A673 (cell line): ENCODE measurements at regions not wholly inside any gene's neighbourhood (a gene's known extent, or its start where the extent isn't known, plus 50 kb on each side); places are given as distances from the start of the nearest gene placed in this dataset.

Experiments used
- BruUV-seq: library from RNA; stranded (reverse); fragments of 400-500 nt; replicated peaks from 2 replicates; lab custom pipeline; 2021; lab: Mats Ljungman, UMichigan
- CTCF ChIA-PET: fragments of 300-600 bp; sonication (Branson Sonifier 250); formaldehyde crosslinking; loops from one replicate; lab custom pipeline; 2022; ENCODE audit warnings: antibody characterized with exemption; lab: Charles Lee
- POLR2A ChIA-PET: fragments of 300-600 bp; sonication (Branson Sonifier 250); formaldehyde crosslinking; loops from one replicate; lab custom pipeline; 2022; ENCODE audit warnings: antibody characterized with exemption; ENCODE audit not compliant: low non-redundant PET; lab: Charles Lee
- DNase-seq: peaks from one replicate; pipeline ENCODE4 v3.0.0-alpha.2; 2015; ENCODE audit warnings: low spot score
- H3K27ac ChIP-seq: fragments of 200-600 bp; sonication (generic); 2 replicates; pipeline ENCODE4 v1.5.1; 2016; ENCODE audit warnings: mixed run types, low read depth, mild to moderate bottlenecking, mixed read lengths, antibody characterized with exemption, low read length; ENCODE audit not compliant: poor library complexity, severe bottlenecking
- H3K27me3 ChIP-seq: fragments of 200-600 bp; sonication (generic); replicated peaks from 2 replicates; pipeline ENCODE4 v1.6.1; 2017; ENCODE audit warnings: mixed run types, low read depth, mild to moderate bottlenecking, mixed read lengths, antibody characterized with exemption, low read length; ENCODE audit not compliant: insufficient read depth, poor library complexity
- H3K36me3 ChIP-seq: fragments of 200-600 bp; sonication (generic); 2 replicates; pipeline ENCODE4 v1.6.1; 2016; ENCODE audit warnings: mixed run types, mild to moderate bottlenecking, mixed read lengths, antibody characterized with exemption, low read length; ENCODE audit not compliant: insufficient read depth, poor library complexity, severe bottlenecking
- H3K4me1 ChIP-seq: fragments of 200-600 bp; sonication (generic); 2 replicates; pipeline ENCODE4 v1.6.1; 2017; ENCODE audit warnings: mixed run types, mild to moderate bottlenecking, mixed read lengths, antibody characterized with exemption, low read length; ENCODE audit not compliant: insufficient read depth, poor library complexity, severe bottlenecking
- H3K4me3 ChIP-seq: fragments of 200-600 bp; sonication (generic); 2 replicates; pipeline ENCODE4 v1.5.1; 2016; ENCODE audit warnings: low read depth, mixed run types, mild to moderate bottlenecking, mixed read lengths, low read length; ENCODE audit not compliant: poor library complexity, severe bottlenecking
- H3K9me3 ChIP-seq: fragments of 200-600 bp; sonication (generic); 2 replicates; pipeline ENCODE4 v1.6.1; 2016; ENCODE audit warnings: mixed run types, low read depth, mild to moderate bottlenecking, mixed read lengths, antibody characterized with exemption, low read length; ENCODE audit not compliant: poor library complexity, severe bottlenecking
- CTCF ChIP-seq: fragments of 300-800, 200-600 bp; sonication (generic); conservative IDR thresholded peaks from 2 replicates; pipeline ENCODE4 v1.5.1; 2017; ENCODE audit warnings: low read depth, mild to moderate bottlenecking, antibody characterized with exemption, low read length, moderate library complexity, mixed read lengths
- EZH2 ChIP-seq: fragments of 200-600 bp; sonication (generic); IDR thresholded peaks from 2 replicates; pipeline ENCODE4 v1.6.1; 2017; ENCODE audit warnings: borderline replicate concordance, low read depth, mild to moderate bottlenecking, mixed read lengths, antibody characterized with exemption, low read length; ENCODE audit not compliant: poor library complexity, severe bottlenecking
- intact Hi-C: fragments of 100-400 bp; cut with micrococcal nuclease; formaldehyde crosslinking; loops from one replicate; pipeline ENCODE4 v1.10.0; 2022; ENCODE audit not compliant: unreplicated experiment

DNA sequence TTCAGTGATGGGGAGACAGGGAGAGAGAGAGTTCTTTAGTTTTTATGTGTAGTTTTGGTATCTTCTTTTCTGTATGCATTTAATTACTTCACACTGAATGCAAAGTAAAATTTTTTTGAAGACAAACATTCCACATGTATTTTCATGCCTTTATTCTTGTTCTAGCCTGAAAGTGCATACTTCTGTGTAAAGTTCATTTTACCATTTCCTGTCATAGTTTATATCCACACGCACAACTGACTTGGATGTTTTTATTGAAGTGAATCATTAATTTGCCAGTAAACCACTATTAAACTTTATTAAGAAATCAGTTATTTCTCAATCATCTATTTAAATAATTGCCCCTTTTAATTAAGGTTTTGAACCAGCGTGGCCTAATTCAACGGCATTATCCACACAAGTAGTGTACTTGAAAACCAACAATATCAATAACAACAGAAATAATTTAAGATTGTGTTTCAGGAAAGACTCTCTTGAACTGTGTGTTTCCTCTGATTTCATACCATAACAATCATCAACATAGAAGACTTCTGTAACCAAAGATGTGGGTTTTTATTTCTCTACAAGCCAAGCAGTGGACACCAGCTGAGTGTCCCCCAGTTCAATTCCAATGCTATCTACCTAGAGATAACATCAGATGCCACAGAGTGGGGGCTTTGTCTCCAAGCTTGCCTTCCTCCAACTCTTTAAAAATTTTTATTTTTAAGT lies 512.7 kb upstream of the JAG1 start:
- Histone ChIP-seq H3K4me1 (no peaks in the 10 kb centered on the region), H3K27me3 (no peaks in the 10 kb centered on the region), H3K4me3 (no peak overlapping the region), H3K27ac (no peak overlapping the region), H3K36me3 (no peaks in the 10 kb centered on the region), H3K9me3 (no peaks in the 10 kb centered on the region)
- intact Hi-C loops = no loop called here
- POLR2A ChIA-PET = no interaction called here
- no peak for TF ChIP-seq EZH2
- no peak for TF ChIP-seq CTCF
- BruUV-seq = no TSS peak
- no peak for DNase-seq
- CTCF ChIA-PET = no interaction called here

DNA sequence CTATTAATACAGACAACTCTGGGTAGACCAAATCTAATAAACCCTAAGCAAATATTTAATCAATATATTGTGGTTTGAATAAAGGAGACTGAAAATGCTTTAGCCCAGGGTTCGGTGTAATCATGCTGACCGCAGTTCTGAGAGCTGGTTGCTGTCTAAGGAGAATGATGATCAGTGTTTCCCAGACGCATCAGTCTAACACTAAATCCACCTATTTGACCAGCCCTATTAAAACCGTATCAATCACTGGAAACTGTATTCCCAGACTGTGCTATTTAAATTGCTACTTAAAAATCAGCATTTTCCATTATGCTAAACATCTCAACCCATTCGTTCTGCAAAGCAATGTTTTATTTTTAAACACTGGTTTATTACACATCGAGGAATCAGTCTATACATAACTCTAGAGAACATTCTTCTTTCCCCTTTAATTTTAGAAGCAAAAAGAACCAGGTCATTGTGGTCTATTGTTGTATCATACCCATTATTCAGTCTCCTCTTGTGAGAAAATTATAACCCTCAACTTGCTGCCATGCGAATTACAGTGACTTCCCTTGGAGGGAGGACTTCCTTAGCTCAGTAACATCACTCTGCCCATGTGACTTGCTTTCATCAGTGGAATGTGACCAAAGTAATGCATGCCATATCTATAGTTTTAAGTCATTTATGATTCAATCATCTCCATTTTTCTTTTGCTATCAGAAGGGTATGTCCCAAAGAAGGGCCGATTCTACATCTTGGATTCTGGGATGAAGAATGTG lies 515.2 kb upstream of the JAG1 start:
- ChIA-PET POLR2A (no interaction called here), CTCF (no interaction called here)
- Histone ChIP-seq H3K27ac (no peak overlapping the region), H3K4me3 (no peak overlapping the region), H3K36me3 (no peaks in the 10 kb centered on the region), H3K9me3 (no peaks in the 10 kb centered on the region), H3K27me3 (no peaks in the 10 kb centered on the region), H3K4me1 (no peaks in the 10 kb centered on the region)
- no TSS peak for BruUV-seq
- intact Hi-C loops = no loop called here
- DNase-seq = no peak
- no peak for TF ChIP-seq EZH2
- TF ChIP-seq CTCF = no peak

DNA sequence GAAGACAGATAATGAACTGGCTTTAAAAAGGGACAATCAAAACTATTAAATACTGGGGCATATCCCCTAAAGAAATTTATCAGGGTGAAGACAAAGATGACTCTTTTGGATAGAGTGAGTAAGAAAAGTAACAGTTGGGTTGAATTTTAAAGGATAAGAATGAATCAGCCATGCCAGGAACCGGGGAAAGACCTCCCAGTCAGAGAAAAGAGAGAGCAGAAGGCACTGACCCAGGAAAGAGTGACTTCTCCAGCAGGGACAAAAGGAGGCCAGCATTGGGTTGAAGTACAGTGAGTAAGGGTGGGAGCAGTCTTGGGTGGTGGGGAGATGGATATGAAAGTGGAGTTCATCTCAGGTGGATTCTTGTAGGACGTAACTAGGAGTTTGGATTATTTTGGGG lies 516.9 kb upstream of the JAG1 start:
- H3K4me1 ChIP-seq = no peaks in the 10 kb centered on the region
- H3K36me3 ChIP-seq = no peaks in the 10 kb centered on the region
- intact Hi-C loops = no loop called here
- no peak overlapping the region for H3K27ac ChIP-seq
- H3K4me3 ChIP-seq = no peak overlapping the region
- no peaks in the 10 kb centered on the region for H3K27me3 ChIP-seq
- no peak for DNase-seq
- no peak for TF ChIP-seq EZH2
- TF ChIP-seq CTCF = no peak
- POLR2A ChIA-PET = no interaction called here
- BruUV-seq = no TSS peak
- H3K9me3 ChIP-seq = no peaks in the 10 kb centered on the region
- CTCF ChIA-PET = no interaction called here
